ENCODE measurements at regions not wholly inside any gene's neighbourhood (a gene's known extent, or its start where the extent isn't known, plus 50 kb on each side); places are given as distances from the start of the nearest gene placed in this dataset.

DNA sequence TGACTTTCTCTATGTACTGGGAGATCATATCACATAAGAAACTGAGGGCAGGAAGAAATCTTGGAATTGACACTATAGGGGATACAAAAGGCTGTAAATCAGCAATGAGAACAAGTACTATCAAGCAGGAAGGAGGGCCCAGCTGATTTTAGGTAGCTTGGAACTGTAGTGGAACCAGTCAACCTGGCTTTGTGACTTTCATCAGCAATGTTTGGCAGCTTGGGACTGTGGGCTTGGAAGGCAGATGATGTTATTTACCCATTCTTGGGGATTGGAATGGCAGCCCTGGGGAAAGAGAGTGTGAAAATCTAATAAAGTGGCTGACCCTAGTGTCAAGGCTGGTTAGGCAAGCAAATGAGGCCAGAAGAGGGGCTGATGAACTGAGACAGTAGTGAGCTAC is 1073.3 kb downstream of the ADGRL2 start:
- TF ChIP-seq CTCF (conservative IDR thresholded peaks at IDR 0.05; ENCODE audit: low read depth, low read length) = no peak
- TF ChIP-seq SMC3 (IDR thresholded peaks at IDR 0.05; ENCODE audit: low read depth, low read length) = no peak
- no peak for TF ChIP-seq POLR2A (IDR thresholded peaks at IDR 0.05; ENCODE audit: low read depth, low read length)
- no peak for TF ChIP-seq RAD21 (IDR thresholded peaks at IDR 0.05; ENCODE audit: low read length)
- TF ChIP-seq CEBPB (IDR thresholded peaks at IDR 0.05; ENCODE audit: low read depth, low read length) = no peak
- TF ChIP-seq MAZ (IDR thresholded peaks at IDR 0.05; ENCODE audit: borderline replicate concordance, low read depth, low read length) = no peak
- no peak for TF ChIP-seq RCOR1 (IDR thresholded peaks at IDR 0.05; ENCODE audit: insufficient replicate concordance, low read length)
- TF ChIP-seq BHLHE40 (IDR thresholded peaks at IDR 0.05; ENCODE audit: low read depth, low read length) = no peak
- TF ChIP-seq MAFK (IDR thresholded peaks at IDR 0.05; ENCODE audit: low read depth, low read length) = no peak
- no peak for TF ChIP-seq MXI1 (IDR thresholded peaks at IDR 0.05; ENCODE audit: borderline replicate concordance, low read depth, low read length)
- TF ChIP-seq USF2 (IDR thresholded peaks at IDR 0.05; ENCODE audit: low read depth, low read length) = no peak
- TF ChIP-seq FOS (IDR thresholded peaks at IDR 0.05; ENCODE audit: low read depth, low read length) = no peak
